Heart right ventricle (tissue), 16 donors: ENCODE measurements at regions not wholly inside any gene's neighbourhood (a gene's known extent, or its start where the extent isn't known, plus 50 kb on each side); places are given as distances from the start of the nearest gene placed in this dataset.

Experiments
- ATAC-seq, 8 donors: fragments of 200-7000 bp; cut with Tn5 transposase; one replicate each; pipeline ENCODE4 v1.9.1; 2020; ENCODE audit warnings: mild to moderate bottlenecking in 8 of 8, moderate library complexity in 8 of 8, moderate number of reproducible peaks in 1 of 8
- DNase-seq, 2 donors: peaks; one replicate each; pipeline ENCODE4 v3.0.0-alpha.2; 2020
- H3K27ac ChIP-seq, 10 donors: fragments of 200-600 bp; sonication (generic) in 2 of 10; one replicate each; pipeline versions ENCODE4 v1.5.0 to v1.8.0; 2020 to 2022; ENCODE audit warnings: mild to moderate bottlenecking in 3 of 10
- H3K27me3 ChIP-seq, 7 donors: fragments of 200-600 bp; one replicate each; pipeline ENCODE4 v1.8.0; 2021 to 2022; ENCODE audit warnings: mild to moderate bottlenecking in 2 of 7
- H3K36me3 ChIP-seq, 9 donors: fragments of 200-600 bp; sonication (generic) in 1 of 9; one replicate each; pipeline versions ENCODE4 v1.5.0 to v1.8.0; 2020 to 2022; ENCODE audit warnings: mild to moderate bottlenecking in 2 of 9
- H3K4me1 ChIP-seq, 9 donors: fragments of 200-600 bp; sonication (generic) in 1 of 9; one replicate each; pipeline versions ENCODE4 v1.5.0 to v1.8.0; 2020 to 2022; ENCODE audit warnings: mild to moderate bottlenecking in 4 of 9
- H3K4me3 ChIP-seq, 10 donors: fragments of 200-600 bp; sonication (generic) in 2 of 10; one replicate each; pipeline versions ENCODE4 v1.5.0 to v1.8.0; 2020 to 2022; ENCODE audit warnings: mild to moderate bottlenecking in 7 of 10, moderate library complexity in 2 of 10
- H3K9me3 ChIP-seq, 11 donors: fragments of 200-600 bp in 10 of 11; sonication (generic) in 2 of 11; one replicate each; pipeline versions ENCODE4 v1.5.0 to v1.8.0; 2013 to 2022; ENCODE audit warnings: mild to moderate bottlenecking in 2 of 11, control low read depth in 1 of 11, moderate library complexity in 1 of 11
- WGBS, 2 donors: extraction: QIAGEN DNeasy Blood & Tissue Kit; methylation state at CpG; one replicate each; pipeline ENCODE4 v1.1.7; 2013; ENCODE audit warnings: inconsistent platforms in 1 of 2; 5-methylcytosine and 5-hydroxymethylcytosine counted together
- intact Hi-C, 10 donors: fragments of 100-400 bp; cut with DNase I; formaldehyde crosslinking; loops; one replicate each; pipeline versions ENCODE4 v1.11.1 to v1.14.2; 2022
- TF ChIP-seq, protein P1 (sequence below), 9 donors: fragments of 200-600 bp; sonication (generic) in 2 of 9; IDR thresholded peaks; one replicate each; pipeline versions ENCODE4 v1.5.0 to v1.8.0; 2021 to 2022; ENCODE audit warnings: antibody characterized with exemption in 9 of 9, mild to moderate bottlenecking in 5 of 9, moderate library complexity in 1 of 9
- donor health status: Arrhythmogenic right ventricular cardiomyopathy.
- donor health status: ischemic (EF 13 %, LVEDD 7.1; RV severe dilation, severe dysfunction).
- donor health status: healthy with polysubstance abuse.
- donor health status: DM: no; HTN: yes; CAD: no.
- donor health status: DM: no; HTN: no; CAD: no.
- donor health status: ischemic (EF 25% LVEDD 6.9; RV normal size, moderate dysfunction).
- donor health status: ischemic (EF 25% LVEDD 5.7; RV mildly dilated, moderate dysfunction).
- donor health status: healthy.
- donor health status: DM: yes; HTN: yes; CAD: no.
- donor health status: Ischemic cardiomyopathy.
- donor health status: ischemic (EF 35%, LVEDD 5.7; RV mildly dilated, moderate dysfunction).
- donor health status: nonischemic (EF 11% LVEDD 7.7; RV severe dilation, severe dysfunction).
- donor health status: DM: yes; HTN: yes; CAD: no.
- donor health status: PGD.
- donor health status: ischemic (EF 29% LVEDD 5.4; RV normal size, mild dysfunction).
- donor health status: nonischemic (EF 23%, LVEDD 6.1; RV moderate dilation, normal function).

DNA sequence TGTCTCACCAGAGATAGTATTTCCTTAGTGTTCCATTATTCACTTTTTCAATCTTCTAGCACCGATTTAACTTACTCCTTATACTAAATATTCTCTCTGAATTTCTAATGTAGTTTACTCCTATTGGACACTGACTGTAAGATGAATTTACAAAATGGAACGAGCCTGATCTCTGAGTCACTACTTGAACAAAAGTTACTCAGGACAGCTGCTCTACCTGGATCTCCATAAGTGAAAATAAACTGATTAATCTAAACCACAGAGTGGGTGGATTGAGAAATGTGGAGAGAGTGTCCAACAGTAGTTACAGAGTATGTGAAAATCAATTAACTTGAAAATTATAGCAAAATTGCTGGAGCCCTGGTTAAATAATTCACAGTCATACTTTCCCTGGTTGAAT is 141.7 kb upstream of the CHORDC1 start:
- DNase-seq = no peak
- TF ChIP-seq, protein P1, sequence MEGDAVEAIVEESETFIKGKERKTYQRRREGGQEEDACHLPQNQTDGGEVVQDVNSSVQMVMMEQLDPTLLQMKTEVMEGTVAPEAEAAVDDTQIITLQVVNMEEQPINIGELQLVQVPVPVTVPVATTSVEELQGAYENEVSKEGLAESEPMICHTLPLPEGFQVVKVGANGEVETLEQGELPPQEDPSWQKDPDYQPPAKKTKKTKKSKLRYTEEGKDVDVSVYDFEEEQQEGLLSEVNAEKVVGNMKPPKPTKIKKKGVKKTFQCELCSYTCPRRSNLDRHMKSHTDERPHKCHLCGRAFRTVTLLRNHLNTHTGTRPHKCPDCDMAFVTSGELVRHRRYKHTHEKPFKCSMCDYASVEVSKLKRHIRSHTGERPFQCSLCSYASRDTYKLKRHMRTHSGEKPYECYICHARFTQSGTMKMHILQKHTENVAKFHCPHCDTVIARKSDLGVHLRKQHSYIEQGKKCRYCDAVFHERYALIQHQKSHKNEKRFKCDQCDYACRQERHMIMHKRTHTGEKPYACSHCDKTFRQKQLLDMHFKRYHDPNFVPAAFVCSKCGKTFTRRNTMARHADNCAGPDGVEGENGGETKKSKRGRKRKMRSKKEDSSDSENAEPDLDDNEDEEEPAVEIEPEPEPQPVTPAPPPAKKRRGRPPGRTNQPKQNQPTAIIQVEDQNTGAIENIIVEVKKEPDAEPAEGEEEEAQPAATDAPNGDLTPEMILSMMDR (IDR thresholded peaks at IDR 0.05) = no peak
- H3K27ac ChIP-seq = no peak overlapping the region
- no peak overlapping the region for H3K4me3 ChIP-seq
- no peaks in the 10 kb centered on the region for H3K36me3 ChIP-seq
- H3K4me1 ChIP-seq = no peaks in the 10 kb centered on the region
- 84 to 87% methylated on average over 2 of the region's 2 CpGs for WGBS, 2 donors
- H3K9me3 ChIP-seq = peaks cover 0 to 4% (median 0%) of the 10 kb centered on the region in 11 donors
- intact Hi-C loops = no loop called here
- no peaks in the 10 kb centered on the region for H3K27me3 ChIP-seq
- ATAC-seq = no peak

DNA sequence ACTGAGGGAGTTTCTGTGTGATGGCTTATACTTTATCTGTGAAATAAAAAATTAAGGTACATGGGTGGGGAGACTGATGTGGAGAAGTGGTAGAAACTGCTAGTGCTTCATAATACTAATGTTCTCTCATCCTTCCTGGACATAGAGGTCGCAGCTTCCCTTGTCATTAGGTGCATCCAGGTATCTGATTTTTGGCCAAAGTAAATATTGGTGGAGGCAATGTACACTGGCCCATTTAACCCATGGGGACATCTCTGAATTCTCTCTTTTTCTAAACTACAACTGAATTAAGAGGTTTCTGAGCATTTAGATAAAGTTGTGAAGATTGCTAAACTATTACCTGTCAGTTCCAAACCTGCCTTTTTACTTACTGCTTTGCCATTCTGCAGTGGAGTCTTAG is 140.9 kb upstream of the CHORDC1 start:
- no peak for DNase-seq
- TF ChIP-seq, protein P1 (IDR thresholded peaks at IDR 0.05) = no peak
- WGBS, 2 donors = 71 to 73% methylated on average over 1 of the region's 1 CpG
- no peak for ATAC-seq
- intact Hi-C loops = no loop called here
- Histone ChIP-seq H3K4me1 (no peaks in the 10 kb centered on the region), H3K27ac (no peak overlapping the region), H3K36me3 (no peaks in the 10 kb centered on the region), H3K27me3 (no peaks in the 10 kb centered on the region), H3K9me3 (peaks cover 0 to 4% (median 0%) of the 10 kb centered on the region in 11 donors), H3K4me3 (no peak overlapping the region)

DNA sequence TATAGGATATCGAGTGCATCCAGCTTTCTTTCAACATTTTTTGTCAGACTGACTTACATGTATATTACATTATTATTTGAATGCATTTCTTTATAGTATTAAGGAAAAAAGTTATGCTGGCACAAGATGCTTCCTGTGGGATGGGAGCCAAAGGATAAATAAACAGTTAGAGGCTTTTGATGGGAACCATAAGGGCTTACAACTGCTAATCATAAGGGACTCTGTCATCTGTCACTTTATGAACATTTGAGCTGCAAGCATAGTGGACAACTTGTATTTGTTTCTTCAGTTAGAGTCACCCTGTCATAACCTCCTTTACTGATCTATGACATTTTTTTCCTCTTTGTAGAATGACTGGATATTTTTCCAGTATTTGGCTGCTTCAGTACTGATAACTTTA is 132.4 kb upstream of the CHORDC1 start:
- H3K4me3 ChIP-seq = no peak overlapping the region
- H3K36me3 ChIP-seq = no peaks in the 10 kb centered on the region
- WGBS, 2 donors = 55 to 70% methylated on average over 1 of the region's 1 CpG
- TF ChIP-seq, protein P1 (IDR thresholded peaks at IDR 0.05) = no peak
- H3K27ac ChIP-seq = no peak overlapping the region
- H3K27me3 ChIP-seq = no peaks in the 10 kb centered on the region
- no peak for DNase-seq
- intact Hi-C loops = loop anchor here in 1 of 10 donors (10.0 kb wide), 1 partner anchor 60 kb away; no protein-coding TSS in a partner anchor
- H3K9me3 ChIP-seq = peaks cover 0 to 4% (median 0%) of the 10 kb centered on the region in 11 donors
- H3K4me1 ChIP-seq = peaks cover 0 to 4% (median 0%) of the 10 kb centered on the region in 9 donors
- ATAC-seq = peak in 1 of 8 donors; percentile 58

DNA sequence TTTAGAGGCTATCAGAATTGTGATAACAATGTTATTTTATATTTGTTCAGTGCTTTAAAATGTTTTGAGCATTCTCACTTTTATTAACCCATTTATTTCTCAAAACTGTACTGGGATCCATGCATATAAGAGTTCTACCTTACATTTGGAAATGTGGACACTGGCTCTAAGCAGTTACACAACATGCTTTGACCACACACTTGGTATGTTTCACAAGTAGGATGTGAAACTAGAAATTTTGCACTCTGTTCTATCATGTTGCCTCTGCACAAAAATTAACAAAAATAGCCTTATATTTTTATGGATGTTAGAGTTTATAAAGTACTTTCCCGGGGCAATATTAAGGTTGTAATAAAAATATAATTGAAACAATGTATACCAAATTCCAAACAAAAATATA is 126.9 kb upstream of the CHORDC1 start:
- no peak for ATAC-seq
- intact Hi-C loops = loop anchor here in 1 of 10 donors (10.0 kb wide), 1 partner anchor 55 kb away; no protein-coding TSS in a partner anchor
- no peaks in the 10 kb centered on the region for H3K9me3 ChIP-seq

More for the DNA sequence above, 126.9 kb upstream of the CHORDC1 start:
- TF ChIP-seq, protein P1 (IDR thresholded peaks at IDR 0.05) = no peak
- H3K27me3 ChIP-seq = no peaks in the 10 kb centered on the region
- WGBS, 2 donors = 83 to 88% methylated on average over 1 of the region's 1 CpG
- H3K27ac ChIP-seq = no peak overlapping the region
- no peak overlapping the region for H3K4me3 ChIP-seq
- no peaks in the 10 kb centered on the region for H3K36me3 ChIP-seq
- no peaks in the 10 kb centered on the region for H3K4me1 ChIP-seq
- DNase-seq = no peak
